ENCODE measurements at regions not wholly inside any gene's neighbourhood (a gene's known extent, or its start where the extent isn't known, plus 50 kb on each side); places are given as distances from the start of the nearest gene placed in this dataset.

DNA sequence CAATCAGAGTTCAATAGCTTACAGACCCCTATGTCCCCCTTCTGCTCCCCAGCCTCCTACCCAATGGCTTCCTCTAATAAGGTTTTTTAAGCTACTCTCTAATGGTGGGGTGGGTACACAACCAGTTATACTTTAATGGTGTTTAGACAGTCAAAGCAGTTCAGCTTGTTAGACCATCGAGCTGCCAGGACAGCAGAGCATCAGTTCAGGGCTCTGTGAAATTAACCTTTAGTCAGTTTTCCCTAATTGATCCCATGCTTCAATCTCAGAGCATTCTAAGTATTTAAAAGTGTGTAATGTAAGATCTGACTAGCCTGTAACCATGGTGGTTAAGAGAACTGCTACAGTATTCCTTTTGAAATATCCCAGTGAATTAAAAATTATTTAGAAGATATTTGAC is 107.2 kb upstream of the ZNF644 start:
- H3K18ac ChIP-seq (ENCODE audit: extremely low read depth, low read length) = no peak overlapping the region
- no peak overlapping the region for H4K91ac ChIP-seq (replicated peaks; ENCODE audit: insufficient read length, low read length)
- H4K20me1 ChIP-seq (replicated peaks in 1 of 2; ENCODE audit: control insufficient read depth in 1 of 2, insufficient read depth in 2 of 2, low read length in 2 of 2) = no peaks in the 10 kb centered on the region
- no peak overlapping the region for H3K23ac ChIP-seq (ENCODE audit: insufficient read length)
- H3K79me2 ChIP-seq (ENCODE audit: control insufficient read depth in 1 of 2, insufficient read depth in 2 of 2, low read length in 2 of 2) = no peaks in the 10 kb centered on the region
- H2AFZ ChIP-seq (ENCODE audit: low read length) = no peak overlapping the region
- POLR2A ChIA-PET (ENCODE audit: partially characterized antibody) = no interaction called here
- no peaks in the 10 kb centered on the region for H3K9me3 ChIP-seq (ENCODE audit: insufficient read depth in 2 of 2, low read depth in 1 of 2, low read length in 1 of 2)
- H3K4me3 ChIP-seq (ENCODE audit: extremely low read depth in 1 of 4, insufficient read depth in 2 of 4, low read depth in 3 of 4, low read length in 4 of 4) = no peak overlapping the region
- no peaks in the 10 kb centered on the region for H3K79me1 ChIP-seq (ENCODE audit: low read depth, low read length)
- CTCF ChIA-PET (ENCODE audit: partially characterized antibody) = interaction anchor here (0.8 to 1.8 kb wide), 5 partner anchors 9 to 400 kb away, joined by 3 to 6 read pairs (median 5); no protein-coding TSS in a partner anchor
- FAIRE-seq (no peak), DNase-seq (ENCODE audit: low read depth in 1 of 2, low spot score in 2 of 2) (no peak)
- no peak overlapping the region for H2BK20ac ChIP-seq (ENCODE audit: low read length)
- H3K4me2 ChIP-seq (ENCODE audit: insufficient read depth in 1 of 2, low read depth in 2 of 2, low read length in 2 of 2) = no peak overlapping the region
- H3K9ac ChIP-seq (replicated peaks in 1 of 4; ENCODE audit: extremely low read depth in 1 of 4, low read depth in 3 of 4, low read length in 3 of 4) = no peak overlapping the region
- no peak overlapping the region for H2BK120ac ChIP-seq (replicated peaks; ENCODE audit: low read depth, low read length)
- no peak overlapping the region for H2BK15ac ChIP-seq (ENCODE audit: low read length)
- no peak overlapping the region for H3K56ac ChIP-seq (replicated peaks; ENCODE audit: insufficient read length, low read depth, low read length)
- no peak overlapping the region for H4K8ac ChIP-seq (ENCODE audit: extremely low read depth, insufficient read depth, low read length)
- no peak overlapping the region for H3K27ac ChIP-seq (ENCODE audit: low read depth, low read length)
- no peak overlapping the region for H2BK5ac ChIP-seq (ENCODE audit: low read depth, low read length)
- no peak overlapping the region for H3K14ac ChIP-seq (ENCODE audit: insufficient read length)
- peaks cover 0 to 11% (median 9%) of the 10 kb centered on the region in 4 experiments; a peak in 5 of 7 replicates for H3K4me1 ChIP-seq (replicated peaks in 1 of 4; ENCODE audit: control insufficient read depth in 3 of 4, insufficient read depth in 4 of 4, low read length in 3 of 4)
- H2AK5ac ChIP-seq (ENCODE audit: low read depth, low read length) = no peak overlapping the region
- H4K5ac ChIP-seq (ENCODE audit: insufficient read length, low read depth, low read length) = no peak overlapping the region
- no peaks in the 10 kb centered on the region for H3K23me2 ChIP-seq (ENCODE audit: low read depth, low read length)
- H3K36me3 ChIP-seq (ENCODE audit: control insufficient read depth in 2 of 4, insufficient read depth in 4 of 4, low read length in 3 of 4) = no peaks in the 10 kb centered on the region
- no peak overlapping the region for H3K4ac ChIP-seq (replicated peaks; ENCODE audit: insufficient read length, low read depth, low read length)
- TF ChIP-seq SUZ12 (IDR thresholded peaks at IDR 0.05; ENCODE audit: low read length) = no peak
- no peak for TF ChIP-seq KDM4A (IDR thresholded peaks at IDR 0.05; ENCODE audit: low read depth, low read length, severe bottlenecking)
- no peak for TF ChIP-seq JUN (IDR thresholded peaks at IDR 0.05; ENCODE audit: low read depth, low read length)
- no peak for TF ChIP-seq EZH2 (IDR thresholded peaks at IDR 0.05; ENCODE audit: low read depth, low read length, severe bottlenecking)
- no peak for TF ChIP-seq FOSL1 (IDR thresholded peaks at IDR 0.05; ENCODE audit: insufficient read depth, low read depth, low read length)
- H2BK12ac ChIP-seq (ENCODE audit: low read depth, low read length) = no peak overlapping the region
- no peaks in the 10 kb centered on the region; a peak in 1 of 7 replicates for H3K27me3 ChIP-seq (replicated peaks in 1 of 4; ENCODE audit: control insufficient read depth in 3 of 4, extremely low read depth in 1 of 4, insufficient read depth in 3 of 4, low read length in 3 of 4)
- WGBS, 2 experiments (ENCODE audit: extremely low coverage in 1 of 2, insufficient coverage in 1 of 2, insufficient read length in 1 of 2, insufficient replicate concordance in 2 of 2, low coverage in 1 of 2, low lambda C conversion rate in 2 of 2, missing lambda C conversion rate in 1 of 2) = 91% methylated on average over 1 of the region's 1 CpG; no CpG with 5 or more reads in 1 of the 2 experiments

Data from H1 (cell line).